GM19372 (cell line): ENCODE measurements at regions not wholly inside any gene's neighbourhood (a gene's known extent, or its start where the extent isn't known, plus 50 kb on each side); places are given as distances from the start of the nearest gene placed in this dataset.
"Not testable (repeated sequence)": the region's sequence is repeated elsewhere in the genome, so short reads cannot be mapped to it uniquely, and the experiment has no call there.

Experiments used
- ATAC-seq: cut with Tn5 transposase; IDR thresholded peaks from one replicate; pipeline ENCODE4 v1.9.1; 2021; ENCODE audit warnings: mild to moderate bottlenecking, low read depth, moderate library complexity; ENCODE audit not compliant: unreplicated experiment

DNA sequence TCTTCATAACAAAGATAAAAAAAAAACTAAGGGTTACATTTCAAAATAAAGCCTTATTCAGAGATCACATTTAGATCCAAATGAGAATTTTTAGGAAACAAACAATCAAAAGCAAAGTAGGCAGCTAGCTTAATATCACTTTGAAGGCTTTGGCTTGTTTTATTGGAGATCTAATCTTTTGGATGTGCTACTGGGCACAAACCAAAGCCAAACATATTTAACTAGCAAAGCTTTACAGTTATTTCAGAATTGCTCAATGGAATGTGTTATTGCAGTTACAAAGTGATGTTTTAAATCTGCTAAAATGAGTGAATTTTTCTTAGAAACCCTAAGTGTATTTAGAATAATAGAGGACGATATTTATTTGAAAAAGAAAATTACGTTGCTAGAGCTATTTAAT lies 114.7 kb upstream of the KLHL1 start:
- no peak for ATAC-seq

DNA sequence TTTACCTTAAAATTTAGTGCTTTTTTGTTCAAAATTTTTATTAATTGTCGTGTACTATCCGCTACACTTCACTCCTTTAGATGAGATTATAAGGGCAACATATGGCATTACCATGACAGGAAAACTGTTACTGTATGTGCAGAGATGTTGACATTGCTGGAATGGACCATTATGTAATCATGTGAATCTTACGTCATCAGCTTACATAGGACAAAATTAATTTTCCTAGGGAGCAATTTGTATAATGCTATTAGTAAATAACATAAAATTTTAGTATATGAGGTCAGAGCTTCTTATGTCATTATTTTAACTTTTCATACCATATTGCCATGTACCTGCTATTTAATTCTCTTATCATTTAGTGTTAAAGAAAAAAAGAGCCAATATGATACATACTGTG lies 110.4 kb upstream of the KLHL1 start:
- ATAC-seq, result no peak

DNA sequence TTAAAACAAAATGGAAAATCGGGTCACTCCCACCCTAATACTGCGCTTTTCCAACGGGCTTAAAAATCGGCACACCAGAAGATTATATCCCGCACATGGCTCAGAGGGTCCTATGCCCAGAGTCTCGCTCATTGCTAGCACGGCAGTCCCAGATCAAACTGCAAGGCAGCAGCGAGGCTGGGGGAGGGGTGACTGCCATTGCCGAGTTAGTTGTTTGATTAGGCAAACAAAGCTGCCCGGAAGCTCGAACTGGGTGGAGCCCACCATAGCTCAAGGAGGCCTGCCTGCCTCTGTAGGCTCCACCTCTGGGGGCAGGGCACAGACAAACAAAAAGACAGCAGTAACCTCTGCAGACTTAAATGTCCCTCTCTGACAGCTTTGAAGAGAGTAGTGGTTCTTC lies 100.7 kb upstream of the KLHL1 start:
- ATAC-seq, result not testable (repeated sequence)

DNA sequence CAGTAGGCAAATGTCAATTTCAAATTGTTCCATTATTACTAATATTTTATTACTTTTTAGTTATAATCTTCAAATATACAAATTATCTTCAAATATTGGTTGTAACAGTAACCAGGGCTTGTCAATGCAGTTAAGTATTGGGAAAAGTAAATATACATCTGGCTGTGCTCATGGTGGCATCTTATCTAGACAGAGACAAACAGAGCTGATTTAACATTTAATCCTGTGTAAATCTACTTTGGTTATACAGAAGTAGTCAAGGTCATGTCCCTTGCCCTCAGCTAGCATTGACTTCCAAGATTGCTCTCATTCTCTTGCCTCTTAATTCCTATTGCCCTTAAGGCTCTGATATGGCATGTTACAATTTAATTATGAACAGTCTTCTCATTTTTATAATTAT lies 98.4 kb upstream of the KLHL1 start:
- ATAC-seq, result no peak

DNA sequence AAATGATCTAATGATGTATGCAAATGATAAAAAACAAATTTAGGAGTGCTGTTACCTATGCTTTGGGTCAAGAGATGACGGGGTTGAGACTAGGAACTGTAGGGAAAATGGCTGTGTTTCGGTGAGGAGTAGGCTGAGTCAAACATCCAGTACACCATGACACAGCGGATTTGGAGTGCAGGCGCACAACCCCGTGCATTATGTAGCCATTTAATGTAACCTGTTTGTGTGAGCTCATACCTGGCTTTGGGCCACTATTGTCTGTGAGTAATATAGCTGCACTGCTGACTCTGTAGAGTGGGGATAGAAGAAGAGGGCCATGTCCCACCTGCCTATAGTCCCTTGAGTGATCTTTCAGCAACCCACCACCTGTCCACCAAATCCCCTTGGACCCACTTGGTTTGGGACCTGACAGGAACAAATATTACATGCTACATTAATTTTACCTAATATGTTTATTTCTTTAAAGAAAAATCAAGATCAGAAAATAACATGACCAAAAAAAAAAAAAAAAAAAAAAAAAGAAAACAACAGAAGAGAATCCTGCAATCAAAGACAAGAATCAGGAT lies 95.5 kb upstream of the KLHL1 start:
- no peak for ATAC-seq

DNA sequence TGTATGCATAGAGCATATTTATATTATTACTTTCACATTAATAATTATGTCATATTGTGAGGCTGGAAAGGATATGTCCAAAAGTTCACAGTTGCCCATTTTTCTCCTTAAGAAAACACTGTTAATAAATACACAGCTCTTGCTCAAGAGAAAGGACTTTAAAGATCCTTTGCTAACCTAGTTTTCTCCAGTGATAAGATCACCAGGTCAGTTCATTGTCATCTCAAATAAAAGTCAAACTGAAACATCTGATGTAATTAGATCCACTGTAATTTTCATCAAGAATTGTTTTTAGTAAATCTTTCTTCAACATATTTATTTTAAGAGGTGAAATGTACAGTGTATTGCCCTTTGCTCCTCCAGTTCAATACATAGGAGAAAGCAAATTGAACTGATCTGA lies 82.8 kb upstream of the KLHL1 start:
- no peak for ATAC-seq

DNA sequence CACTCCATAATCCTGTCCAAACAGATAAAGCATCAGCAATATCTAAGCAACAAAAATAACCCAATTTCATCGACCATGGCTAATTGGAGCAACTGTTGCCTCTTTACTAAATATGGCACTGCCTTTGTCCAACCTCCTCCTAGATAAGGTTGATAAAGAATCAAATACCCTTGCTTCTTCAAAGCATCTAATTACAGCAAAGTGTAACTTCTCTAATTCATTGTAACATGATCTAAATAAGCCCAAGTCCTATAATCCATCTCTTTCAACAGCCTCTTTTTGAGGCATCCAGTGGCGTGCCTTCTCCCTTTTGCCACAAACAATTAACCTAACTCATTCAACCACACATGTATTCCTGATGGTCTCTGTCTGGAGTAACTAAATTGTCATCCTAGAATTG lies 81.7 kb upstream of the KLHL1 start:
- no peak for ATAC-seq

DNA sequence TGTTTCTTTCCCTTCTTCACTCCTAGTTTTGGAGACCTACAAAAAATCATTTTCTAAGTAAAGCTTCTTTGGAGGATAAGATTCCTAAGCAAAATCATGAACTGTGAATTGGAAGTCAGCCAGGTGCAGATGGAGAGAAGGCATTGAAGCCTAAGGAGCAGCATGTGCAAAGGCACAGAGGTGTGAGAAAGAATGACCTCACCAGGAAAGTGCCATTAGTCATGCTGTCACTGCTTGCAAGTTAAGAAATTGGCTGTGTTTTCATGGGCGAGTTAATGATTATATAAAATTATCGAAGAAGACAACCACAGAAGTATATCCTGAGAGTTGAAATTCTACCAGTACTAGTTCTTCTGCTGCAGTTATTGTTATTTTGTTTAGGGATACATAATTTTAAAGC lies 80.3 kb upstream of the KLHL1 start:
- ATAC-seq, result no peak

DNA sequence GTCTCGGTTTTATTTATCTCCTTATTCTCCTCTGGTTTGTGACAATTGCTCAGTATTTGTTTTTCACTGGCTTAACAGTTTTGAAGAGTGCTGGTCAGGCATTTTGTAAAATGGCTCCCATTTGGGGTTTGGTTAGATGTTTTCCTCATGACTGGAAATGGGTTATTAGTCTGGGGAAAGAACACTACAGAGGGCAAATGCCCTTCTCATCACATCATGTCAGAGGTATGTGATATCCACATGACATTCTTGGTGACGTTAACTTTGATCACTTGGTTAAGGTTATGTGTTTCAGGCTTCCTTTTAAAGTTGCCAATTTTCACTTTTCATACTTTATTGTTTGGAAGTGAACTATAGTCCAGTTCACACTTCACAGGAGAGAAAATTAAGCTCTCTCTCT lies 74.8 kb upstream of the KLHL1 start:
- ATAC-seq, result no peak
